ENCODE measurements at regions not wholly inside any gene's neighbourhood (a gene's known extent, or its start where the extent isn't known, plus 50 kb on each side); places are given as distances from the start of the nearest gene placed in this dataset.

DNA sequence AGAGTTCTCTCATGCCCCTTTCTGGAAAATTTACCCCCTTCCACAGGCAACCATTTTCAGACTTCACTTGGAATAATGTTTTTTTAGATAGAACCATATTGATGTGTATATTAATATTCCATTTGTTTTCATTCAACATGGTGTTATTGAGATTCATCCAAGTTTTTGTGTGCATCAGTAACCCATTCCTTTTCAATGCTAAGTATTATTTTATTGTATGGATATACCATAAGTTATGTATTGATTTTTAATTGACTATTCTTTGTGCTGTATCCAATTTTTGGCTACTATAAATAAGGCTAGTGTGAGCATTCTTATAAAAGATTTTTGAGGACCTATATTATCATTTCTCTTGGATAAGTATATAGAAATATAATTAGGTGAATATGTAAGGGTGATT is 1025.7 kb downstream of the GRM8 start:
- TF ChIP-seq, protein P1, sequence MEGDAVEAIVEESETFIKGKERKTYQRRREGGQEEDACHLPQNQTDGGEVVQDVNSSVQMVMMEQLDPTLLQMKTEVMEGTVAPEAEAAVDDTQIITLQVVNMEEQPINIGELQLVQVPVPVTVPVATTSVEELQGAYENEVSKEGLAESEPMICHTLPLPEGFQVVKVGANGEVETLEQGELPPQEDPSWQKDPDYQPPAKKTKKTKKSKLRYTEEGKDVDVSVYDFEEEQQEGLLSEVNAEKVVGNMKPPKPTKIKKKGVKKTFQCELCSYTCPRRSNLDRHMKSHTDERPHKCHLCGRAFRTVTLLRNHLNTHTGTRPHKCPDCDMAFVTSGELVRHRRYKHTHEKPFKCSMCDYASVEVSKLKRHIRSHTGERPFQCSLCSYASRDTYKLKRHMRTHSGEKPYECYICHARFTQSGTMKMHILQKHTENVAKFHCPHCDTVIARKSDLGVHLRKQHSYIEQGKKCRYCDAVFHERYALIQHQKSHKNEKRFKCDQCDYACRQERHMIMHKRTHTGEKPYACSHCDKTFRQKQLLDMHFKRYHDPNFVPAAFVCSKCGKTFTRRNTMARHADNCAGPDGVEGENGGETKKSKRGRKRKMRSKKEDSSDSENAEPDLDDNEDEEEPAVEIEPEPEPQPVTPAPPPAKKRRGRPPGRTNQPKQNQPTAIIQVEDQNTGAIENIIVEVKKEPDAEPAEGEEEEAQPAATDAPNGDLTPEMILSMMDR (IDR thresholded peaks at IDR 0.05; ENCODE audit: low read depth, low read length): no peak
- no peak overlapping the region for H3K4me3 ChIP-seq (ENCODE audit: low read depth, low read length)
- in situ Hi-C loops (cut with HindIII; ENCODE audit: low sequenced_read_pairs): no loop called here
- no peak for DNase-seq (ENCODE audit: low read depth, low spot score)

DNA sequence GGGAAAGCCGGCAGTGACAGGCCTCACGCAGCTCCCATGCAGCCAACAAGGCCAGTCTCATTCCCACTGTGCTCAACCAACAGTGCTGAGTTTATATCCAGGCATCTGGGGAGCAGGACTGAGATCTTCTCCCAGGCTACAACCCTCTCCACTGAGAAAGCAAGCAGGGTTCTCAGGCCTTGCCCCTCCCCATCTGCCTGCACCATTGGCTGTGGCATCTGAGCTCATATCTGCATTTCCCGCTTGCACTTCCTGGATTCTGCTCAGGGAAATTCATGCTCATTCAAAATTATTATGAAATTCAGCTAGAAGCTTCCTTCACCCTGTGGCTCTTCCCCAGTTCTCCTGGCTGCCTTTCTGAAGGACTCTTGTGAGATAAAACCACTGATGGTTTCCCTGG is 1029.0 kb downstream of the GRM8 start:
- H3K4me3 ChIP-seq (ENCODE audit: low read depth, low read length): no peak overlapping the region
- DNase-seq (ENCODE audit: low read depth, low spot score): no peak
- in situ Hi-C loops (cut with HindIII; ENCODE audit: low sequenced_read_pairs): no loop called here
- TF ChIP-seq, protein P1 (IDR thresholded peaks at IDR 0.05; ENCODE audit: low read depth, low read length): no peak

DNA sequence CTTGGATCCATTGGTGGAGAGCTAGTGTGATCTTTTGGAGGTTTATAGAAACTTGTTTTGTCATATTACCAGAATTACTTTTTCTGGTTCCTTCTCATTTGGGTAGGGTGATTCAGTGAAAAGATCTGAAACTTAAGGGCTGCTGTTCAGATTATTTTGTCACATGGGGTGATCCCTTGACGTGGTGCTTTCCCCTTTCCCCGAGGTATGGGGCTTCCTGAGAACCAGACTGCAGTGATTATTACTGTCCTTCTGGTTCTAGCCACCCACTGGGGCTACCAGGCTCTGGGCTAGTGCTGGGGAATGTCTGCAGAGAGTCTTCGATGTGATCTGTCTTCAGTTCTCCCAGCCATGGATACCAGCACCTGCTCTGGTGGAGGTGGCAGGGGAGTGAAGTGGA is 1030.0 kb downstream of the GRM8 start:
- no peak for DNase-seq (ENCODE audit: low read depth, low spot score)
- TF ChIP-seq, protein P1 (IDR thresholded peaks at IDR 0.05; ENCODE audit: low read depth, low read length): no peak
- in situ Hi-C loops (cut with HindIII; ENCODE audit: low sequenced_read_pairs): no loop called here
- H3K4me3 ChIP-seq (ENCODE audit: low read depth, low read length): no peak overlapping the region

DNA sequence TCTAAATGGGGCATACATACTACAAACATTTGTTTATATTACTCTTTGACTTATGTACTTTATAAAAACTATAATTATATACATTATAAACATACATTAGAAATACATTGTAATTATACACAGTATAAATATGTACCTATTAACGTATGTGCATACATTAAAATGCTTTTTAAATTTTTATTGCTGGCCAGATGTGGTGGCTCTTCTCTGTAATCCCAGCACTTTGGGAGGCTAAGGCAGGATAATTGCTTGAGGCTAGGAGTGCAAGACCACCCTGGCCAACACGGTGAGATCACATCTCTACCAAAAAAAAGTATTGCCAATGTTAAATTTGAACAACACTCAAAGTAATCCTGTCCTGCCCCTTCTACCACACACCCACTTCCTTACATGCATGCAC is 1037.0 kb downstream of the GRM8 start:
- TF ChIP-seq, protein P1 (IDR thresholded peaks at IDR 0.05; ENCODE audit: low read depth, low read length): no peak
- DNase-seq (ENCODE audit: low read depth, low spot score): no peak
- in situ Hi-C loops (cut with HindIII; ENCODE audit: low sequenced_read_pairs): no loop called here
- H3K4me3 ChIP-seq (ENCODE audit: low read depth, low read length): no peak overlapping the region

DNA sequence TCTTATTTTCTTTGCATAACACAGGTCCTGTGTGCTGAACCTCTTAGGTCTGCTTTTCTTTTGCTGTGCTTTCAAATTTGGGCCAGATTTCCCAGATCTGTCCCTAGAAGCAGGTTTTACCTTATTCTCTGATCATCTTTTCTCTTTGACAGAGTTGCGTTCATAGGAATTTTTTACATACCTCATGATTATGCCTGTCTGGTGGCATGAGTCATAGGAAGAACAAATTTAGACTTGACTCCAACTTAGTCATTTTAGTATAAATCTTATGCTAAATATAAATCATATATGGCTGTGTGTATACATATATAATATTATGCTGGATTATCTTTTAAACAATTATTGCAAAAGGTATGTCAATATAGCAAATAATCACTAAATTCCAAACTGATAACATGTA is 1038.9 kb downstream of the GRM8 start:
- in situ Hi-C loops (cut with HindIII; ENCODE audit: low sequenced_read_pairs): no loop called here
- H3K4me3 ChIP-seq (ENCODE audit: low read depth, low read length): no peak overlapping the region
- TF ChIP-seq, protein P1 (IDR thresholded peaks at IDR 0.05; ENCODE audit: low read depth, low read length): no peak
- DNase-seq (ENCODE audit: low read depth, low spot score): peak; percentile 2

DNA sequence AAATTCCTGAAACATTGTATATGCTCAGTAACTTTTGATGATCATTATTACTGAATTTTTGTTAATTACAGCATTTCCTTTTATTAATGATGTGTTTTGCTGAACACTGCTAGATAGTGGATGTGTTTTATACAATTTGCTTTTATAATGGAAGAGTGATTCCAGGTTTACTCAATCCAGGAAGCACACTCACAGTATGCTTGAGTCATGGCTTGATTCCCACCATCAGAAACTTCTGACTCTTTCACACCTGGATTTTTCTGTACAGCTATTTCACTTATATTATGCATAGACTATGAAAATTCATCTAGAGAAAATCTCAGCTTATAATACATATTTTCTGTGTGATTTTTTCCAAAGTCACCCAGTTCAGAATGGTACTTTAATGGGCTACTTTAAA is 1040.9 kb downstream of the GRM8 start:
- no peak overlapping the region for H3K4me3 ChIP-seq (ENCODE audit: low read depth, low read length)
- in situ Hi-C loops (cut with HindIII; ENCODE audit: low sequenced_read_pairs): no loop called here
- no peak for DNase-seq (ENCODE audit: low read depth, low spot score)
- TF ChIP-seq, protein P1 (IDR thresholded peaks at IDR 0.05; ENCODE audit: low read depth, low read length): no peak

DNA sequence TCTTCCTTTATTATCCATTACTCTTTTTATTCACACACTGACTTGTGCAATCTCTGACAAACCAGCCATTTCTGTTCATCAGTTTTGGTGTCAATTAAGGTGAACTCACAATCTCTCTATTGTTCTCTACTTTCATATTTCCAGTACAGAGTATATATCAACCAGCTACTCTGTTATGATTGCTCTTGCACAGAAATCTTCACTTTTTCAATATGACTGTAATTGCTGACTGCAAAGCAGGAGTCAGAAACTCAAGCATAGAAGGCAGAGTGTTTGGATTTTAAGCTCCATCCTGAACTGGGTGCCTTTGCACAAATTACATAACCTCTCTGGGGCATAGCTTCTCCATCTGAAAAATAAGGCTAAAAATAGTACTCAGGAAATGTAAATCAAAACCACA is 1042.0 kb downstream of the GRM8 start:
- TF ChIP-seq, protein P1 (IDR thresholded peaks at IDR 0.05; ENCODE audit: low read depth, low read length): no peak
- no peak overlapping the region for H3K4me3 ChIP-seq (ENCODE audit: low read depth, low read length)
- DNase-seq (ENCODE audit: low read depth, low spot score): no peak
- in situ Hi-C loops (cut with HindIII; ENCODE audit: low sequenced_read_pairs): no loop called here
